Esophagus mucosa (tissue), 1 donor: ENCODE measurements at regions not wholly inside any gene's neighbourhood (a gene's known extent, or its start where the extent isn't known, plus 50 kb on each side); places are given as distances from the start of the nearest gene placed in this dataset.
"Not testable (repeated sequence)": the region's sequence is repeated elsewhere in the genome, so short reads cannot be mapped to it uniquely, and the experiment has no call there.

Experiments
- ATAC-seq: fragments of 200-7000 bp; cut with Tn5 transposase; one replicate; pipeline ENCODE4 v1.9.1; 2020
- donor health status: DM: yes; HTN: yes; CAD: no.

GRCh38 chr6:112886415-112886814 lies 539.3 kb downstream of the RFPL4B start:
- ATAC-seq = no peak

GRCh38 chr6:112887424-112887823 lies 540.3 kb downstream of the RFPL4B start:
- not testable (repeated sequence) for ATAC-seq

DNA sequence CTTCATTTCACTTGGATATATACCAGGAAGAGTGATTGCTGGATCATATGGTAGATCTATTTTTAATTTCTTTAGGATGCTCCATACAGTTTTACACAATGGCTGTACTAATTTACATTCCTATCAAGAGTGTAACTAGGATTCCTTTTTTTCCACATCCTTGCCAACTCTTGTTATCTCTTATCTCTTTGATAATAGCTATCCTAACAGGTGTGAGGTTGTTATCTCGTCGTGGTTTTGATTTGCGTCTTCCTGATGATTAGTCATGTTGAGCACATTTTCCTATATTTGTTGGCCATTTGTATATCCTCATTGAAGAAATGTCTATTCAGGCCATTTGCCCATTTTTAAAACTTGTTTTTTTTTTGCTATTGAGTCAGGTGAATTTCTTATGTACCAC lies 552.4 kb downstream of the RFPL4B start:
- no peak for ATAC-seq

GRCh38 chr6:112903361-112903760 lies 556.2 kb downstream of the RFPL4B start:
- ATAC-seq = no peak

DNA sequence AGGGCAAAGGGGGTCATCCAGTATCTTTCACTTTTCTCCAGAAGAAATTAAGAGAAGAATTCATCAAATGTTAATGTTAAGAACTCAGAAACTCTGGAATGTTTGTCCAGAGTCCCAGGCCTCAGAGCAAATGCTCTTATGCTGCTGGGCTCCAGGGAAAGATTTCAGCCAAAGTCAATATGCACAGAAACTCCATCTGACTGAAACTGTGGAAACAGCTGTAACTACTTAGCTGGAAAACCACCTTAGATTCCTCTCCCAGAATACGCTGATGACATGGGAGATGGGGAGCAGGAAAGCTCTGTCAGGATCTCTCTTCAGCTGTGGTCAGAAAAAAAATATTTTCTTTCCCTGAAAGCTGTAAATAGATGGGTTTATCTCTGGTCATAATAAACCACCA lies 559.6 kb downstream of the RFPL4B start:
- no peak for ATAC-seq

DNA sequence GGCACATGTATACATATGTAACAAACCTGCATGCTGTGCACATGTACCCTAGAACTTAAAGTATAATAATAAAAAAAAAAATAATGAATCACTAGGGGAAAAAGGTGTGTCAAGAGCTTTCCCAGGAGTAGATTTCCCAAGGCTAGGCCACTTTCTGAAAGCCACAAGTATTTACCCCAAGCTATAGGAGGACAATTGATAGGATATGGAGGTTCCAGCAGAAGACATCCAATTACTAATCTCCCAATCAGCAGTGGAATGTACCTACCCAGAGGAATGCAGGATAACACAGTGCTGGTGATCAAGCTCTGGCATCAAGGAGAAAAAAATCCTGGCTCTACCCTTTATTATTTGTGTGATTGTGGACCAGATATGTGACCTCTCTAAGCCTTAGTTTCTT lies 562.7 kb downstream of the RFPL4B start:
- ATAC-seq = no peak

- no peak for ATAC-seq
Measured at GRCh38 chr6:112910256-112910655, 563.1 kb downstream of the RFPL4B start.

- ATAC-seq = no peak
Measured at GRCh38 chr6:112911959-112912358, 564.8 kb downstream of the RFPL4B start.

DNA sequence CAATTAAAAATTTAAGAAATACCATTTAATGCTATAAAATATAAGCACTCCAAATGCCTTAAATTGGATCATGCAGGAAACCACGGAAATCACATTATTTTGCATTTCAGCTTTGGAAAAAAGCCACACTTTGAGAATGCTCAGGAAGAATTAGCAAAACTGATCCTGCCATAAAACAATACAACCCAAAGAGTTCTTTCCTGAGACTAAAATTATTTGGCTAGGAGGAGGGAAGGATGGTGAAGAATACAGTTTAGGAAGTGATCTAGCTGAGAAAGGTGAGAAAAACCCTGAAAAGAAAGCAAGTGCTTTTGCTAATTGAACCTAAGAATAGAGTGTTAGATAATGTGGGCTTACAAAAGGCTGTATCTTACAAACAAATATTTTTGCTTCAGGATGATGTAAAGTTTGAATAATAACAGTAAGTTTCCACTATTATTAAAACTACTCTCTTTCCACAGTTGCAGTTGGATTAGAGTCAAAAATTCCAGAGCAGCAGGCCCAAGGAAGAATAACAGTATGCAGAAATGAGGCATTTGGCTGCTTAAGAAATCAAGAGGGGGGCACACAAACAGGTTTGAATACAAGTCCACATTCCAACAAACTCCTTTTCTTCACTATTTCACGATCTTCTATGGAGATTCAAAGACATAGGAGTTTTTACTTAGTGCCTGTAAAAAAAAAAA lies 565.4 kb downstream of the RFPL4B start:
- no peak for ATAC-seq

DNA sequence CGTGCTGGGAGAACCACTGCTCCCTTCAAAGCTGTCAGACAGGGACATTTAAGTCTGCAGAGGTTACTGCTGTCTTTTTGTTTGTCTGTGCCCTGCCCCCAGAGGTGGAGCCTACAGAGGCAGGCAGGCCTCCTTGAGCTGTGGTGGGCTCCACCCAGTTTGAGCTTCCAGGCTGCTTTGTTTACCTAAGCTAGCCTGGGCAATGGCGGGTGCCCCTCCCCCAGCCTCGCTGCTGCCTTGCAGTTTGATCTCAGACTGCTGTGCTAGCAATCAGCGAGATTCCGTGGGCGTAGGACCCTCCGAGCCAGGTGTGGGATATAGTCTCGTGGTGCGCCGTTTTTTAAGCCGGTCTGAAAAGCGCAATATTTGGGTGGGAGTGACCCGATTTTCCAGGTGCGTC lies 572.6 kb downstream of the RFPL4B start:
- not testable (repeated sequence) for ATAC-seq

DNA sequence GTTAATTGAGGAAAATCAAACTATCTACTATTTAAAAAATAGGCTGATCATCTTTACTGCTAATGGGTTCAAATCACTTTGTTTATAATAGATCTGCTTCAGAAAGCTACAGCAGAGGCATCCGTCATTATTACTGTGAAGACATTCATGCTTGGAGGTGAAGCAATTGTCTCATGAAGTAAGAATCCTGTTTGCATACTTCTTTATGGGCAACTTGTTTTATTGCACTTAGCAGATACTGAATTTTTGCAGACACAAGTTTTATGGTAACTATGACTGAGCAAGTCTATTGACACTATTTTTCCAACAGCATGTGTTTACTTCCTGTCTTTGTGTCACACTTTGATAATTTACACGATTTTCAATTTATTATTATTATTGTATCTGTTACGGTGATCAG lies 573.9 kb downstream of the RFPL4B start:
- no peak for ATAC-seq

GRCh38 chr6:112923940-112924587 lies 576.9 kb downstream of the RFPL4B start:
- no peak for ATAC-seq

GRCh38 chr6:112925702-112926101 lies 578.6 kb downstream of the RFPL4B start:
- no peak for ATAC-seq

- ATAC-seq = no peak
Measured at GRCh38 chr6:112927641-112928320, 580.7 kb downstream of the RFPL4B start.

DNA sequence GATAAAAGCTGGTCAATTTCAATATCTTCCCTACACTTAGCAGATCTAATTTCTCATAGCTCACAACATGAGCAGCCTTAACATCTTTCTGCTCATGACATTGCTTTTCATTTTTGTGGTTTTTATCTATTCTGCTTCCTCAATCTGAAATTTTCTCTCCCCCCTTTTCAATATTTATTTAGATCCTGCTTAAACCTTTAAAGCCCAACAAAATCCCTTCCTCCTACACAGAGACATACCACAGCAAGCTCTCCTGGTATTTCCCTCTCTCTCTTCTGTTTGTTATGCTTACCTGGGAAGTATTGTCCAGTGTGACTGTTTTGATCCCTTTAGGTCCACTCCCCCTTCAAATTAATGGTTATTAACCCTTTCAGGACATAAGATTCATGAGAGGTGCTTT lies 582.5 kb downstream of the RFPL4B start:
- ATAC-seq = no peak

- no peak for ATAC-seq
Measured at GRCh38 chr6:112931832-112932231, 584.7 kb downstream of the RFPL4B start.

- ATAC-seq = no peak
Measured at GRCh38 chr6:112933947-112934346, 586.8 kb downstream of the RFPL4B start.

GRCh38 chr6:112934433-112935327 lies 587.5 kb downstream of the RFPL4B start:
- no peak for ATAC-seq

- ATAC-seq = no peak
Measured at GRCh38 chr6:112935402-112936078, 588.4 kb downstream of the RFPL4B start.

DNA sequence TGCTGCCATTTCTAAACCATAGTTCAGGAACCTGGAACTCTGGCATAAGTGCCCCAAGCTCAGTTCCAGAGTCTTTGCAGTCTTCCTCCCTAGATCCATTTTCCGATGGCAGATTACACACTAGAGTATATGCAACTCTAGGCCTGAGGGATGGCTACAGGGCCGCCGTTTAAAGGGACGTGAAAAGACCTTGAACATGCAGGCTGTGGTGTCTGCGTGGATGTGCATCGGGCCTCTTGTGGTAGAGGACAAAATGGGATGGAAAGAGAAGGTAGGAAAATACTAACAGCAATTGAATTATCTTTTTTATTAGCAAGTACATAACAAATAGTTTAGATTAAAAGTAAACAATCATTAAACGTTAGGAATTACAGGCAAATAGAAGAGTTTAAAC lies 588.9 kb downstream of the RFPL4B start:
- ATAC-seq = no peak

- no peak for ATAC-seq
Measured at GRCh38 chr6:112936504-112936903, 589.4 kb downstream of the RFPL4B start.

GRCh38 chr6:112937690-112938089 lies 590.6 kb downstream of the RFPL4B start:
- not testable (repeated sequence) for ATAC-seq
